Neutrophil (primary cell): ENCODE measurements at regions not wholly inside any gene's neighbourhood (a gene's known extent, or its start where the extent isn't known, plus 50 kb on each side); places are given as distances from the start of the nearest gene placed in this dataset.

ENCODE experiments used
- H3K27ac ChIP-seq: fragments of 200-600 bp; sonication (generic); 2 replicates; pipeline ENCODE4 v1.5.1; 2016; ENCODE audit warnings: mild to moderate bottlenecking, moderate library complexity
- H3K27me3 ChIP-seq: fragments of 200-600 bp; sonication (generic); 2 replicates; pipeline ENCODE4 v1.6.0; 2016; ENCODE audit warnings: mild to moderate bottlenecking
- H3K36me3 ChIP-seq: fragments of 200-600 bp; sonication (generic); 2 replicates; pipeline ENCODE4 v1.5.1; 2017
- H3K4me1 ChIP-seq, 2 experiments: fragments of 200-600 bp in 1 of 2; sonication (generic) in 1 of 2; 1 replicate in 1 of 2; 2 replicates in 1 of 2; pipeline versions ENCODE4 v1.5.1 to v1.6.1; 2013 to 2016; ENCODE audit warnings: low read depth in 1 of 2, low read length in 1 of 2, mild to moderate bottlenecking in 1 of 2, moderate library complexity in 1 of 2; ENCODE audit not compliant: control insufficient read depth in 1 of 2, insufficient read depth in 1 of 2
- H3K4me3 ChIP-seq, 2 experiments: fragments of 200-600 bp in 1 of 2; sonication (generic) in 1 of 2; 1 replicate in 1 of 2; 2 replicates in 1 of 2; pipeline ENCODE4 v1.5.1; 2013 to 2016; ENCODE audit warnings: low read depth in 1 of 2, low read length in 1 of 2, mild to moderate bottlenecking in 1 of 2, moderate library complexity in 1 of 2
- H3K9me3 ChIP-seq: fragments of 200-600 bp; sonication (generic); 2 replicates; pipeline ENCODE4 v1.5.1; 2016
- TF ChIP-seq, protein P1 (sequence below): fragments of 200-600 bp; sonication (generic); IDR thresholded peaks from 2 replicates; pipeline ENCODE4 v1.5.1; 2016; ENCODE audit warnings: antibody characterized with exemption

DNA sequence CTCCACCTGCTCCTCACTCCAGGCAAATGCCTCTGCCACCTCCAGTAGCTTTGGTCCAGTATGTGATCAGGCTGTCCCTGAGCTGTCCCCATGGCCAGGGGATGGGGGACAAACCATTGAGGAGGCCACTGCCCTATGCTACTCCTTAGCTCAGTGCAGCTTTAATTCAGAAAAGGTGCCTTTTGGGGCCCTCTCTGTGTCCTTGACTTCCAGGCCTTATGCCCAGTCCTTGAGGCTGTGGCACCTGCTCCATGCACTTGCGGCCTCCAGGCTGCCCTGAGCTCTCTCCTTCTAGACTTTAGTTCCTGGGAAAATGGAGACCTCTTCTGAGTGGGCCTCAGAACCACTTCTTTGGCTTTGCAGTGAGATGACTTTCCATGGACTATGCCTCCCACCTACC is 650.8 kb upstream of the CELF2 start:
- Histone ChIP-seq H3K4me3 (no peak overlapping the region), H3K4me1 (no peaks in the 10 kb centered on the region), H3K27me3 (no peaks in the 10 kb centered on the region), H3K36me3 (no peaks in the 10 kb centered on the region), H3K9me3 (no peaks in the 10 kb centered on the region), H3K27ac (no peak overlapping the region)
- TF ChIP-seq, protein P1, sequence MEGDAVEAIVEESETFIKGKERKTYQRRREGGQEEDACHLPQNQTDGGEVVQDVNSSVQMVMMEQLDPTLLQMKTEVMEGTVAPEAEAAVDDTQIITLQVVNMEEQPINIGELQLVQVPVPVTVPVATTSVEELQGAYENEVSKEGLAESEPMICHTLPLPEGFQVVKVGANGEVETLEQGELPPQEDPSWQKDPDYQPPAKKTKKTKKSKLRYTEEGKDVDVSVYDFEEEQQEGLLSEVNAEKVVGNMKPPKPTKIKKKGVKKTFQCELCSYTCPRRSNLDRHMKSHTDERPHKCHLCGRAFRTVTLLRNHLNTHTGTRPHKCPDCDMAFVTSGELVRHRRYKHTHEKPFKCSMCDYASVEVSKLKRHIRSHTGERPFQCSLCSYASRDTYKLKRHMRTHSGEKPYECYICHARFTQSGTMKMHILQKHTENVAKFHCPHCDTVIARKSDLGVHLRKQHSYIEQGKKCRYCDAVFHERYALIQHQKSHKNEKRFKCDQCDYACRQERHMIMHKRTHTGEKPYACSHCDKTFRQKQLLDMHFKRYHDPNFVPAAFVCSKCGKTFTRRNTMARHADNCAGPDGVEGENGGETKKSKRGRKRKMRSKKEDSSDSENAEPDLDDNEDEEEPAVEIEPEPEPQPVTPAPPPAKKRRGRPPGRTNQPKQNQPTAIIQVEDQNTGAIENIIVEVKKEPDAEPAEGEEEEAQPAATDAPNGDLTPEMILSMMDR, result no peak

DNA sequence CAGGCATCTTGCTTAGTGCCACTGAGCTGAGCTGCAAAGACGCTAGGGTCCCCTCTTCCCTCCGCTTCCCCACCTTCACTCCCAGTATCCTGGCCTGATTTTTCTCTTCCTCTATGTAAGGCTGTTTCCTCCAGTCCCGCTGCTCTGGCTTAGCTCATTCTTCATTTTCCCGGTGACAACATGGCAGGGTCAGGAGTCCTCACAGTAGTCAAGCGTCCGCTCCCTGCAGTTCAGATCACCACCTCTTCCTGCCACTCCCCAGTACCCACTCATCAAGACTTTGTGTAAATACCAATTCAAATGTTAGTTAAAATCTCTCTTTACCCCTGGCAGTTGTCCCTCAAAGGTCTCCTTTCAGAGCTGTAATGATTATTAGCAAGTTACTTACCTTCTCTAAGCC is 650.4 kb upstream of the CELF2 start:
- TF ChIP-seq, protein P1, result no peak
- Histone ChIP-seq H3K27me3 (no peaks in the 10 kb centered on the region), H3K4me3 (no peak overlapping the region), H3K36me3 (no peaks in the 10 kb centered on the region), H3K27ac (no peak overlapping the region), H3K4me1 (no peaks in the 10 kb centered on the region), H3K9me3 (no peaks in the 10 kb centered on the region)

DNA sequence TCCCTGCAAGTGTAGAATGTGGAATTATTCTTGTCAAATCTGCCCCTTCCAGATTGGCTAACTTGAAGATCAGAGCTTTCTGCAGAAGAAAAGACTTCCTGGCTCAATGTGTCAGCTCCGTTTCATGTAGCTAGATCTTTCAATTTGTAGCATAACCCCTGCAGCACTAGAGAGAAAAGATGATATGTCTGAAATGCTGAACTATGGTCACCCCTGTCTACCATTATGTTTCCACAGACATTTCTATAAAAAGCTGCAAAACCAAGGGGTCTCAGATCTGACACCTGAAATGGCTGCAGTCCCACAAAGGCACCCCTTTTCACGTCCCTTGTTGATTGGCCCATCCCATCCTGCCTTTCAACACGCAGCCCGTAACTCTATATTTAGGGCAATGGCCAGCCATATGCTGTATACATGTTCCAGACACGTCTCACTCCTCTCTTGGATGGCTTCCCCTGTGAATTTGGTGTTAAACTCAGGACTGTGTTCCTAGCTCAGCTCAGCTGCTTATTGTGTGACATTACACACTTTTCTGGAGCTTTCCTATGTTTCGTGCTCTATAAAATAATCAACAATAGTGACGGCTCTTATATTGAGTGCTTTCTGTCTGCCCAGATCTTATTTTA is 648.6 kb upstream of the CELF2 start:
- Histone ChIP-seq H3K36me3 (no peaks in the 10 kb centered on the region), H3K27me3 (no peaks in the 10 kb centered on the region), H3K27ac (no peak overlapping the region), H3K9me3 (no peaks in the 10 kb centered on the region), H3K4me3 (no peak overlapping the region), H3K4me1 (no peaks in the 10 kb centered on the region)
- TF ChIP-seq, protein P1, result no peak

DNA sequence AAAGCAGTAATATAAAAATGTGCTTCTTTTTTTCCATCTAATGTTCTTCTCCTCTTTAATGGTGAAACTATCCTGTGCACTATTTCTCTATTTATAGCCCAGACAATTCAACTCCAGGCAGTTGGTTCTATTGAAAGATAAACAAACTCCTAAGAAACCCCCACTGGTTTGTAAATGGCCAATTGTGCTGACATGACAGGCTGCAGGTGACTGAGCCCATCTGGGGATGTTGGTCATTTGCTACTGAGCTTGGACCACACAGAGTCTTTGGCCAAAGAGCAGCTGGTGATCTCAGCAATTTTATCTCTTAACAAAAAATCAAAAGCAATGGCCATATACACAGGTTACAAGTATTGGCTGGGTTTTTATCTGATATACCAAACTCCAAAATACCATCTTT is 631.8 kb upstream of the CELF2 start:
- H3K4me1 ChIP-seq, result no peaks in the 10 kb centered on the region
- TF ChIP-seq, protein P1, result no peak
- H3K9me3 ChIP-seq, result no peaks in the 10 kb centered on the region
- no peaks in the 10 kb centered on the region for H3K27me3 ChIP-seq
- no peaks in the 10 kb centered on the region for H3K36me3 ChIP-seq
- no peak overlapping the region for H3K4me3 ChIP-seq
- no peak overlapping the region for H3K27ac ChIP-seq

DNA sequence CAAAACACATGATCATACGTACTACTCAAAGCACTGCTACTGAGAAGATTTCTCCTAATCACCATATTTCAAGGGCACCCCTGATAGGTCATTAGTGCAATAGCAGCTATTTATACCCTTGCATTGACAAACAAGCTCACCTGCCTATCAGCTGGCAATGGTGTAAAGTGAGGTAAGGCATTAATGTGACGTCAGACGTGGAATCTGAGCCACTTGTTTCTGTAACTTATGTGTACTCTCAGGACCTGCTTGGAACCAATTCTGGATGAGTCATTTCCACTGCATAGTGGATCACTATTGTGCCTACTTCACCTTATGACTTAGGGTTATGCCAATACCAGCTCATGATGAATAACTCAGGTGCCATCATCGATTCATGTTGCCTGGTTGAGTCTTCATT is 628.5 kb upstream of the CELF2 start:
- TF ChIP-seq, protein P1, result no peak

DNA sequence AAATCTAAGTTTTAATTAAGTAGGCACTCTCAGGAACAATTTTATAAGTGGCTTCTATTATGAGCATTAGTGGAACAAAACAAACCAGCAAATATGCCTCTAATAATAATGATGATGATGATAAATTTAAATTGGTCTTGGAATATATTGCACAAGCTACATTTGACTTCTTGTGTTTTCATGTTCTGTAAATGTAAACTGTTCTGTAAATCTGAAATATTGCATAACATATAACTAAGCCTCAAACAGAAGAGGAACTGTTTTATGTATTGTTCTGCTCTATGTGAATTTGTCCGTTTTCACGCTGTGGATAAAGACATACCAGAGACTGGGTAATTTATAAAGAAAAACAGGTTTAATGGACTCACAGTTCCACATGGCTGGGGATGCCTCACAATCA is 625.2 kb upstream of the CELF2 start:
- TF ChIP-seq, protein P1, result no peak

More for the DNA sequence above, 628.5 kb upstream of the CELF2 start:
- no peaks in the 10 kb centered on the region for H3K36me3 ChIP-seq
- no peaks in the 10 kb centered on the region for H3K27me3 ChIP-seq
- H3K9me3 ChIP-seq, result no peaks in the 10 kb centered on the region
- no peaks in the 10 kb centered on the region for H3K4me1 ChIP-seq
- H3K27ac ChIP-seq, result no peak overlapping the region
- no peak overlapping the region for H3K4me3 ChIP-seq

More for the DNA sequence above, 625.2 kb upstream of the CELF2 start:
- no peaks in the 10 kb centered on the region for H3K9me3 ChIP-seq
- H3K36me3 ChIP-seq, result no peaks in the 10 kb centered on the region
- H3K4me1 ChIP-seq, result no peaks in the 10 kb centered on the region
- H3K4me3 ChIP-seq, result no peak overlapping the region
- no peak overlapping the region for H3K27ac ChIP-seq
- no peaks in the 10 kb centered on the region for H3K27me3 ChIP-seq
